Panc1 (cell line): ENCODE measurements at regions not wholly inside any gene's neighbourhood (a gene's known extent, or its start where the extent isn't known, plus 50 kb on each side); places are given as distances from the start of the nearest gene placed in this dataset.

ENCODE experiments used
- CTCF ChIP-seq: fragments of 450-650 bp; IDR thresholded peaks from 2 replicates; pipeline ENCODE4 v1.5.1; 2017; ENCODE audit warnings: mild to moderate bottlenecking
- REST ChIP-seq, 2 experiments: IDR thresholded peaks; 2 replicates each; pipeline ENCODE4 v1.6.1; 2011 to 2012; ENCODE audit warnings: low read depth in 2 of 2, control low read depth in 1 of 2, low read length in 1 of 2, mild to moderate bottlenecking in 1 of 2, moderate library complexity in 1 of 2; ENCODE audit not compliant: insufficient read depth in 1 of 2

- no peak for TF ChIP-seq CTCF
- TF ChIP-seq REST (IDR thresholded peaks at IDR 0.05; ENCODE audit: insufficient read depth in 1 of 2, low read depth in 2 of 2, low read length in 1 of 2), result no peak
Measured at GRCh38 chr2:165033402-165033801, 78.1 kb upstream of the SLC38A11 start.
